ENCODE measurements at regions not wholly inside any gene's neighbourhood (a gene's known extent, or its start where the extent isn't known, plus 50 kb on each side); places are given as distances from the start of the nearest gene placed in this dataset.

DNA sequence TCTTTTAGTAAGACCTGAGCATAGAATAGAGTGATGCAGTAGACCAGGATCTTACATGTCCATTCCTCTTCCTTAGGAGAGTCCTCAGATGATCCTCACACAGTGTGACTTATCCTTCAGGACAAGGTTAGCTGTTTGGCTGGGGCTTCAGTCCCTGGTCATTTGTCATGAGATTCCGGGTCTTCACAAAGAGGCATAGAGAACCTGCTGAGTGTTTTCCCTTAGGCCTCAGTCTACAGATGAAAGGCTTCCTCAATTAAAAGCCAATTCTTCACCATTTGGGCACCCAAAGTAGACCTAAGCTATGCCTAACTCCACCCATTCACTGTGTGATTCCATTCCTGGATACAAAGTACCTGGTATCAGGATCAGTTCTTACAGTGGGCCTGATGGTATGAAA lies 329.8 kb upstream of the RUNX1 start:
- Histone ChIP-seq H3K27me3 (ENCODE audit: control insufficient read depth in 3 of 3, insufficient read depth in 3 of 3, low read length in 2 of 3) (no peaks in the 10 kb centered on the region), H3K36me3 (ENCODE audit: control insufficient read depth in 4 of 4, insufficient read depth in 4 of 4, low read length in 4 of 4) (no peaks in the 10 kb centered on the region), H3K9me3 (ENCODE audit: control insufficient read depth in 4 of 4, insufficient read depth in 3 of 4, low read length in 3 of 4) (no peaks in the 10 kb centered on the region), H3K4me3 (no peak overlapping the region), H3K4me1 (ENCODE audit: control insufficient read depth in 5 of 5, insufficient read depth in 5 of 5, low read length in 5 of 5) (no peaks in the 10 kb centered on the region), H3K9ac (ENCODE audit: insufficient read depth in 1 of 2, low read length in 2 of 2) (no peak overlapping the region), H3K27ac (ENCODE audit: low read depth in 1 of 2, low read length in 1 of 2) (no peak overlapping the region)
- TF ChIP-seq, protein P1, sequence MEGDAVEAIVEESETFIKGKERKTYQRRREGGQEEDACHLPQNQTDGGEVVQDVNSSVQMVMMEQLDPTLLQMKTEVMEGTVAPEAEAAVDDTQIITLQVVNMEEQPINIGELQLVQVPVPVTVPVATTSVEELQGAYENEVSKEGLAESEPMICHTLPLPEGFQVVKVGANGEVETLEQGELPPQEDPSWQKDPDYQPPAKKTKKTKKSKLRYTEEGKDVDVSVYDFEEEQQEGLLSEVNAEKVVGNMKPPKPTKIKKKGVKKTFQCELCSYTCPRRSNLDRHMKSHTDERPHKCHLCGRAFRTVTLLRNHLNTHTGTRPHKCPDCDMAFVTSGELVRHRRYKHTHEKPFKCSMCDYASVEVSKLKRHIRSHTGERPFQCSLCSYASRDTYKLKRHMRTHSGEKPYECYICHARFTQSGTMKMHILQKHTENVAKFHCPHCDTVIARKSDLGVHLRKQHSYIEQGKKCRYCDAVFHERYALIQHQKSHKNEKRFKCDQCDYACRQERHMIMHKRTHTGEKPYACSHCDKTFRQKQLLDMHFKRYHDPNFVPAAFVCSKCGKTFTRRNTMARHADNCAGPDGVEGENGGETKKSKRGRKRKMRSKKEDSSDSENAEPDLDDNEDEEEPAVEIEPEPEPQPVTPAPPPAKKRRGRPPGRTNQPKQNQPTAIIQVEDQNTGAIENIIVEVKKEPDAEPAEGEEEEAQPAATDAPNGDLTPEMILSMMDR (IDR thresholded peaks at IDR 0.05; ENCODE audit: control extremely low read depth, extremely low read depth): no peak
- no peak for DNase-seq
- no peak for ATAC-seq (ENCODE audit: insufficient read depth, low FRiP score)
- 96% methylated on average over 1 of the region's 1 CpG for WGBS, 2 donors

DNA sequence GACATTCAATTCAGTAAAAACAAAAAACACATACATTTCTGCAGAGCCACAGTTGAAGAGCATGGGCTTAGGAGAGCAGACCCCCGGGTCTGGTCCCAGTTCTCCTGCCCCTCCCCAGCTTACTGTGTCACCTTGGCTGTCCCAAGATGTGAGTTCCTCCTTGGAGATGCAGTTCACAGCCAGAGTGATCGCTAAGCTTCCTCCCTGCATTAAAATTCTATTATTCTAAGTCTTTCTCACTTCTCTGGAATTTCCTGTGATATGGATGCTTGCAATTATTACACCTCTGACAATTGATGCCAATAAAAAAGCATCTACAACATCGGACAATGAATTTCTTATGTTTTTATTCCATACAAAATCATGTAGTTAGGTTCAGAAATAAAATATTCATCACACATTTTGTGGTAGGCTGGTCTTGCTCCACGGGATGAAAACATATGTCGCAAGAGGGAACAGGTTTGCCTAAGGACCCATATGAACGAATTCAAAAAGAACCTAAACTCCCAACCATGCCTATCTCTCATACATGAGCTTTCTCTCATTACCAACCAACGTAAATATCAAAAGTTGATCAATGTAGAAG lies 328.5 kb upstream of the RUNX1 start:
- no peak overlapping the region for H3K9ac ChIP-seq (ENCODE audit: insufficient read depth in 1 of 2, low read length in 2 of 2)
- H3K27me3 ChIP-seq (ENCODE audit: control insufficient read depth in 3 of 3, insufficient read depth in 3 of 3, low read length in 2 of 3): no peaks in the 10 kb centered on the region
- no peak overlapping the region for H3K27ac ChIP-seq (ENCODE audit: low read depth in 1 of 2, low read length in 1 of 2)
- TF ChIP-seq, protein P1 (IDR thresholded peaks at IDR 0.05; ENCODE audit: control extremely low read depth, extremely low read depth): no peak
- no peaks in the 10 kb centered on the region for H3K9me3 ChIP-seq (ENCODE audit: control insufficient read depth in 4 of 4, insufficient read depth in 3 of 4, low read length in 3 of 4)
- DNase-seq (no peak), ATAC-seq (ENCODE audit: insufficient read depth, low FRiP score) (no peak)
- H3K36me3 ChIP-seq (ENCODE audit: control insufficient read depth in 4 of 4, insufficient read depth in 4 of 4, low read length in 4 of 4): no peaks in the 10 kb centered on the region
- WGBS, 2 donors: 73 to 75% methylated on average over 7 of the region's 7 CpGs
- no peaks in the 10 kb centered on the region for H3K4me1 ChIP-seq (ENCODE audit: control insufficient read depth in 5 of 5, insufficient read depth in 5 of 5, low read length in 5 of 5)
- no peak overlapping the region for H3K4me3 ChIP-seq

DNA sequence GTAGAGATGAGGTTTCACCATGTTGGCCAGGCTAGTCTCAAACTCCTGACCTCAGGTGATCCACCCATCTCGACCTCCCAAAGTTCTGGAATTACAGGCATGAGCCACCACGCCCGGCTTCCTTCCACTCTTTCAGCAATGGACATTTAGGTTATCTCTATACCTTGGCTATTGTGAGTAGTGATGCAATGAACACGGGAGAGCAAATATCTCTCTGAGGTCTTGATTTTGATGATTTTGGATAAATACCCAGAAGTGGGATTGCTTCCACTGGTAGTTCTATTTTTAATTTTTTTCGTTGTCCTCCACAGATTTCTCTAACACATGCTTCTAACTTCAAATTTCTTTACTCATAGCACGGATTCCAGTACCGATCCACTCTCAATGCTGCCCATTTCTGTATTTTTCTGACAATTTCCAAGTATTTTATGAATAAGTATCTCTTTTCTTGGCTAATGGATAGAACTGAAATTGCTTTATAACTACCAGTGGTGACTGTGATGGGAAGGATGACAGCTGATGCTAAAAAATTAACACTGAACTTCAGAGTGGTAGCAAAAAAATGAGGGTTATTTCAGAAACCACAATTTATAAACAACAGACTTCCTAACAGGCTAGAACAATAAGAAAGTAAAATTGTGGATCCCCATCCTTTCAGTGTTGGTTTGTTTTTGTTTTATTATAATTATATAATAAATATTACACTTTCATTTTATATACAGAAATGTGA lies 327.5 kb upstream of the RUNX1 start:
- H3K4me3 ChIP-seq: no peak overlapping the region
- 77 to 87% methylated on average over 7 of the region's 7 CpGs for WGBS, 2 donors
- H3K4me1 ChIP-seq (ENCODE audit: control insufficient read depth in 5 of 5, insufficient read depth in 5 of 5, low read length in 5 of 5): no peaks in the 10 kb centered on the region
- no peaks in the 10 kb centered on the region for H3K9me3 ChIP-seq (ENCODE audit: control insufficient read depth in 4 of 4, insufficient read depth in 3 of 4, low read length in 3 of 4)
- H3K36me3 ChIP-seq (ENCODE audit: control insufficient read depth in 4 of 4, insufficient read depth in 4 of 4, low read length in 4 of 4): no peaks in the 10 kb centered on the region
- H3K27ac ChIP-seq (ENCODE audit: low read depth in 1 of 2, low read length in 1 of 2): no peak overlapping the region
- no peak overlapping the region for H3K9ac ChIP-seq (ENCODE audit: insufficient read depth in 1 of 2, low read length in 2 of 2)
- no peak for DNase-seq
- ATAC-seq (ENCODE audit: insufficient read depth, low FRiP score): no peak
- TF ChIP-seq, protein P1 (IDR thresholded peaks at IDR 0.05; ENCODE audit: control extremely low read depth, extremely low read depth): no peak
- no peaks in the 10 kb centered on the region for H3K27me3 ChIP-seq (ENCODE audit: control insufficient read depth in 3 of 3, insufficient read depth in 3 of 3, low read length in 2 of 3)
